ENCODE measurements at regions not wholly inside any gene's neighbourhood (a gene's known extent, or its start where the extent isn't known, plus 50 kb on each side); places are given as distances from the start of the nearest gene placed in this dataset.

DNA sequence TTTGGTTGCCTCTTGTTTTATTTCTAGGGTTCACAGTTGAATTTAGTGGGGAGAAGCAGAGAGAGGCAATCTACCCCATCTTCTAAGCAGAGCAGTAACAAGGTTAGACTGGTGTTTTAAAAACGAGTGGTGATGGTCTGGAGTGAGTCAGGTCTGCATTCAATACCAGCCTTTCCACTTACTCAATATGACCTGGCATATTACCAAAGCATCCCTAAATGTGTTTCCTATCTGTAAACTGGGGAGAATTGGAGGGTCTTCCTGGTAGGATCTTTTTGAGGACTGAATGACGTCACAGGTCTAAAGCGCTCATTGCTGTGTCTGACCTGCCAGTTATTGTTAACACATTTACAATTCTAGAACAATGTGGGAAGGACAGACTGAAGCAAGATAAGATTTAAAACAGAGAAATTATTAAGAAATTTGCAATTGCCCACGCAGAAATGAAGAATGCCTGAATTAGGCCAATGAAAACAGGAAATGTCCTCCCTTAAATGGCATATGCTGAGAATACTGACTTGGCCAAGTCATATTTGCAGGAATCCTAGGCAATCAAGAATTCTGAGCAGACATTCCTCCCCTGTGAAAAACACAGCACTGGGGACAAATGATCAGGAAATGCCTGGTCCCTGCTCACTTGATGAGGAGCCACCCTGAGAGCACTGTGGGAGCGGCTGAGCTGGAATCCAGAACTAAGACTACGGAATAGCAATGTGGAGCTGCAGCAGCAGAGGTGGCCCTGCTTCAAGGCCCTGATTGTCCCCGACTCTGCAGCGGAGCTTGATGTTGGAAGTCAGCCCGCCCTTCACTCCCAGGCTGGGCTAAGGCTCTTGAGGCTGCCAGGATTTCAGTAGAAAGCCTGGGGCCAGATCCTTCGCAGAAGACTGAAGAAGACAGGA lies 184.5 kb upstream of the CXCL12 start:
- DNase-seq (ENCODE audit: low read depth in 6 of 9, low spot score in 9 of 9) = no peak
- WGBS = 92% methylated on average over 10 of the region's 10 CpGs
- Histone ChIP-seq H3K4me1 (ENCODE audit: control insufficient read depth in 2 of 2, insufficient read depth in 2 of 2, low read length in 2 of 2) (no peaks in the 10 kb centered on the region), H3K27ac (ENCODE audit: low read depth in 1 of 2, low read length in 1 of 2) (no peak overlapping the region), H3K27me3 (ENCODE audit: control insufficient read depth in 2 of 2, insufficient read depth in 1 of 2, low read length in 1 of 2) (no peaks in the 10 kb centered on the region), H3K36me3 (ENCODE audit: control insufficient read depth in 2 of 2, insufficient read depth in 2 of 2, low read length in 1 of 2) (no peaks in the 10 kb centered on the region), H3K9me3 (ENCODE audit: control insufficient read depth in 2 of 2, insufficient read depth in 1 of 2, low read length in 1 of 2) (no peaks in the 10 kb centered on the region), H3K4me3 (ENCODE audit: low read length in 2 of 2) (no peak overlapping the region)

DNA sequence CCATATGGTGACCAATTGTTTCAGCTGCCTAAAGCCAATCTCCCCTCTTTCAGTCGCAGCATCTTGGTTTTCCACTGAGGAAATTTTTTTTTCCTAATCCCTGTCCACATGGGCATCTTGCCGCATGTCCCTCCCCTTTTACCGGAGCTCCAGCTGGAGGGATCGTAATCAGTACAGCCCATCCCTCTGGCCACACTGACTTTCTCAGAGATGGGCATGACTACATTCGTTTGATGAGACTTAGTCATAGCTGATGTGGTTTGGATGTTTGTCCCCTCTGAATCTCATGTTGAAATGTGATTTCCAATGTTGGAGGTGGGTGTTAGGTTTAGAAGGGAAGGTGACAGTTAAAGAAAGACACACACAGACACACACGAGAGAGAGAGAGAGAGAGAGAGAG lies 186.8 kb upstream of the CXCL12 start:
- Histone ChIP-seq H3K36me3 (ENCODE audit: control insufficient read depth in 2 of 2, insufficient read depth in 2 of 2, low read length in 1 of 2) (no peaks in the 10 kb centered on the region), H3K27me3 (ENCODE audit: control insufficient read depth in 2 of 2, insufficient read depth in 1 of 2, low read length in 1 of 2) (no peaks in the 10 kb centered on the region), H3K27ac (ENCODE audit: low read depth in 1 of 2, low read length in 1 of 2) (no peak overlapping the region), H3K4me1 (ENCODE audit: control insufficient read depth in 2 of 2, insufficient read depth in 2 of 2, low read length in 2 of 2) (no peaks in the 10 kb centered on the region), H3K4me3 (ENCODE audit: low read length in 2 of 2) (no peak overlapping the region), H3K9me3 (ENCODE audit: control insufficient read depth in 2 of 2, insufficient read depth in 1 of 2, low read length in 1 of 2) (no peaks in the 10 kb centered on the region)
- DNase-seq (ENCODE audit: low read depth in 6 of 9, low spot score in 9 of 9) = no peak
- 93% methylated on average over 6 of the region's 6 CpGs for WGBS

DNA sequence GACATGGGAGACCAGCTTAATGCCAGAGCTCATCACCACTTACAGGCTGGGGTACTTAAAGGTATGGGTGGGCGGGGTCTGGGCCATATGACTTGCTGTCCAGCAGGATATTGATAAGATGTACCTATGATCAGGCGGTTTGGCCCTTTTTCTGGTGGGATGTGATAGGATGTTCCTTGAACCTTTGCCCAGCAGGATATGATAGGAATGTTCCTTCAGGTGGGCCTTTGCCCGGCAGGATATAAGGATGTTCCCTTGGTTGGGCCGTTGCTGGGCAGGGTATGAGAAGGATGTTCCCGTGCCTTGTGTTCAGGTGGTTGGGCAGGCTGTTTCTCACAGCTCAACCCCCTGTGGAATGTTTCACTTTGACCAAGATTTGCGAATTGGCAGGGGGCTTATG lies 187.2 kb upstream of the CXCL12 start:
- 93% methylated on average over 6 of the region's 6 CpGs for WGBS
- H3K4me3 ChIP-seq (ENCODE audit: low read length in 2 of 2) = no peak overlapping the region
- no peak for DNase-seq (ENCODE audit: low read depth in 6 of 9, low spot score in 9 of 9)
- no peaks in the 10 kb centered on the region for H3K4me1 ChIP-seq (ENCODE audit: control insufficient read depth in 2 of 2, insufficient read depth in 2 of 2, low read length in 2 of 2)
- no peaks in the 10 kb centered on the region for H3K27me3 ChIP-seq (ENCODE audit: control insufficient read depth in 2 of 2, insufficient read depth in 1 of 2, low read length in 1 of 2)
- H3K27ac ChIP-seq (ENCODE audit: low read depth in 1 of 2, low read length in 1 of 2) = no peak overlapping the region
- no peaks in the 10 kb centered on the region for H3K9me3 ChIP-seq (ENCODE audit: control insufficient read depth in 2 of 2, insufficient read depth in 1 of 2, low read length in 1 of 2)
- no peaks in the 10 kb centered on the region for H3K36me3 ChIP-seq (ENCODE audit: control insufficient read depth in 2 of 2, insufficient read depth in 2 of 2, low read length in 1 of 2)

DNA sequence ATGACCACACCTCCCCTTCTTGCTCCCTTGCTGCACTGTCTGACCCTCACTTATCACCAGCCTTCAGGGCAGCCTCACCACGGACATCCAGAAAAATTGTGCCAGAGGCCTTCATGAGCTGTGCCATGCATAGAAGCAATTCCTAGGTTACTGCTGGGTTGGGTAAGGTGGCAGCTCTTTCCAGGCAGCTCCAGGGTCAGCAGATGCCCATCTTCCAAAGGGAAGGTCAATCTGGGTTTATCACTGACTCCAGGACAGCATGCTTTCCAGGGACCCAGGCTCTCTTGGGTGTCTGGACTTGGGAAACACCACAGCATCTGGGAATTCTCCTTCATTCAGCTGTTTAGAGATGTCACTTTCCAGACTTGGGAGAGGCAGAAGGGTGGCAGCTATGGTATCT lies 188.9 kb upstream of the CXCL12 start:
- Histone ChIP-seq H3K27ac (ENCODE audit: low read depth in 1 of 2, low read length in 1 of 2) (no peak overlapping the region), H3K4me1 (ENCODE audit: control insufficient read depth in 2 of 2, insufficient read depth in 2 of 2, low read length in 2 of 2) (no peaks in the 10 kb centered on the region), H3K9me3 (ENCODE audit: control insufficient read depth in 2 of 2, insufficient read depth in 1 of 2, low read length in 1 of 2) (no peaks in the 10 kb centered on the region), H3K36me3 (ENCODE audit: control insufficient read depth in 2 of 2, insufficient read depth in 2 of 2, low read length in 1 of 2) (no peaks in the 10 kb centered on the region), H3K27me3 (ENCODE audit: control insufficient read depth in 2 of 2, insufficient read depth in 1 of 2, low read length in 1 of 2) (no peaks in the 10 kb centered on the region), H3K4me3 (ENCODE audit: low read length in 2 of 2) (no peak overlapping the region)
- DNase-seq (ENCODE audit: low read depth in 6 of 9, low spot score in 9 of 9) = no peak
- 91% methylated on average over 1 of the region's 1 CpG for WGBS

DNA sequence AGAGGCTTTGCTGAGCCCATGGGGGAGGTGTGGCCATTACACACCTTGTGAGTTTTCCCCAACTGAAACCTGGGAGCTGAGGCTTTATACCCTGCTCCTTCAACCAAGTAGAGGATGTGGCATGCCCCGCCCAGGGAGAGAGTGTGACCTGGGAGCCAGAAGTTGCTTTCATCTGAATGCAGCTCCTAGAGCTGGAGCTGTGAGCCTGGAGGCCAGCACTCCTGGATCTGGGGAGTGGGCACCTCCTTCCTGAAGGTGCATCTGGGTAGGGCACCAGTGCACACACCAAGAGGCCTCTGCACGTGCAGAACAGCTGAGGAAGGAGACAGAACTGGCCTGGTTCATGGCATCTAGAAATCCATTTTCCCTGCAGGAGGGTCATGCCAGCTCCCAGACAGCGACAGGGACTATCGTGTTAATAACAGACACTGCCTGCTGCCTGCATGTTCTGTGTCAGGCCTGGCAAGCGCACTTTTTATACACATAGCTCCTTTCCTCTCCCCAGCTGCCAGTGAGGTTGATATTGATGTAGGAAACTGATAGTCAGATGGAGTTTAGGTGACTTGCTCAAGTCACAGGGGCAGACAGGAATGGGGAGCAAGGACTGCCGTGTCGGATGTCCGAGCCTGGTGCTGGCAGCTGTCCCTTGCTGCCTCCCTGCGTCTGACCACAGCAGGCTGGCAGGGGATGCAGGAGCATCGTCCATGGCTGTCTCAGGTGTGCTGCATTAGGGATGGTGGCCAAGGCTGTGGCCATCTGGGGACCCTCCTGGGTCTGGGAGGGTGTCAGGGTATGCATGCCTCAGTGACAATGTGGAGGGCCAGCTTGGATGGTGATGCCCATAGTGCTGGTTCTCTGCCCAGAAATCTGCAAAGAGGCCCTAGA lies 189.9 kb upstream of the CXCL12 start:
- Histone ChIP-seq H3K27ac (ENCODE audit: low read depth in 1 of 2, low read length in 1 of 2) (no peak overlapping the region), H3K27me3 (ENCODE audit: control insufficient read depth in 2 of 2, insufficient read depth in 1 of 2, low read length in 1 of 2) (no peaks in the 10 kb centered on the region), H3K4me3 (ENCODE audit: low read length in 2 of 2) (no peak overlapping the region), H3K9me3 (ENCODE audit: control insufficient read depth in 2 of 2, insufficient read depth in 1 of 2, low read length in 1 of 2) (no peaks in the 10 kb centered on the region), H3K36me3 (ENCODE audit: control insufficient read depth in 2 of 2, insufficient read depth in 2 of 2, low read length in 1 of 2) (no peaks in the 10 kb centered on the region), H3K4me1 (ENCODE audit: control insufficient read depth in 2 of 2, insufficient read depth in 2 of 2, low read length in 2 of 2) (no peaks in the 10 kb centered on the region)
- no peak for DNase-seq (ENCODE audit: low read depth in 6 of 9, low spot score in 9 of 9)
- 94% methylated on average over 10 of the region's 10 CpGs for WGBS

DNA sequence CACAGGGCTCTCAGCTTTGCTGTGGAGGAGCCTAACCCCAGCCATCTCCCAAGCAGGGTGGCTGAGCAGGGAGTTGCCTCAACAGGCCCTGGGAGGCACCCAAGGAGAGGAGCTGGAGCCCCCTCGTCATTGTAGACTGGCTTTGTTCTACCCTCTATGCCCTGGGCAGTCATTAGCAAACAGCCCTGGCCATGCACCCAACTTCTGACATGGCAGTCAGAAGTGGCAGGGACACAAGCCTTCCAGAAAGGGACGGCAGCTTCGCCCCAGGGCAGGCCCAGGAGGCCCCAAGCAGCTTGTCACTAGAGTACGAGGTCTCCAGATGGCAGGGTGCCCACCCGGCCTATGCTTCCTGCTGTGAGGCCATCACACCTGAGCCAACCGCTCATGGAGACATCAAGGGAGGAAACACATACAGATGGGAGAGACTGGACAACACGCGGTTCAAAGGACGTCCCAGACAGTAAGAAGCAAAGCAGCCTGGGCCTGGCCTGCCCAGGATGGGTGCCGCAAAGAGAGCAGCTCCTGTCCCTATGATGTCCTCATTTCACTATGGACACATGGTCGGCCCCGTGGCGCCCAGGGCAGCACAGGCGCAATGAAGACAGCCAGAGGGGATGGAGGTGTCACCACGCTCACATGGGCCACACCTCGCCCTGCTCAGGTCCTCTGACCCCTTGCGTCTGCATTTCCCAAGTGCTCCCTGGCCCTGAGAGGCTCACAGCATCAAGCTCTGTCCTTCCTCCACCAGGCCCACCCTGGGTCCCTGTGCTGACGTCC lies 190.9 kb upstream of the CXCL12 start:
- 95% methylated on average over 18 of the region's 18 CpGs for WGBS
- Histone ChIP-seq H3K4me3 (ENCODE audit: low read length in 2 of 2) (no peak overlapping the region), H3K27me3 (ENCODE audit: control insufficient read depth in 2 of 2, insufficient read depth in 1 of 2, low read length in 1 of 2) (no peaks in the 10 kb centered on the region), H3K9me3 (ENCODE audit: control insufficient read depth in 2 of 2, insufficient read depth in 1 of 2, low read length in 1 of 2) (no peaks in the 10 kb centered on the region), H3K27ac (ENCODE audit: low read depth in 1 of 2, low read length in 1 of 2) (no peak overlapping the region), H3K4me1 (ENCODE audit: control insufficient read depth in 2 of 2, insufficient read depth in 2 of 2, low read length in 2 of 2) (no peaks in the 10 kb centered on the region), H3K36me3 (ENCODE audit: control insufficient read depth in 2 of 2, insufficient read depth in 2 of 2, low read length in 1 of 2) (no peaks in the 10 kb centered on the region)
- DNase-seq (ENCODE audit: low read depth in 6 of 9, low spot score in 9 of 9) = no peak

DNA sequence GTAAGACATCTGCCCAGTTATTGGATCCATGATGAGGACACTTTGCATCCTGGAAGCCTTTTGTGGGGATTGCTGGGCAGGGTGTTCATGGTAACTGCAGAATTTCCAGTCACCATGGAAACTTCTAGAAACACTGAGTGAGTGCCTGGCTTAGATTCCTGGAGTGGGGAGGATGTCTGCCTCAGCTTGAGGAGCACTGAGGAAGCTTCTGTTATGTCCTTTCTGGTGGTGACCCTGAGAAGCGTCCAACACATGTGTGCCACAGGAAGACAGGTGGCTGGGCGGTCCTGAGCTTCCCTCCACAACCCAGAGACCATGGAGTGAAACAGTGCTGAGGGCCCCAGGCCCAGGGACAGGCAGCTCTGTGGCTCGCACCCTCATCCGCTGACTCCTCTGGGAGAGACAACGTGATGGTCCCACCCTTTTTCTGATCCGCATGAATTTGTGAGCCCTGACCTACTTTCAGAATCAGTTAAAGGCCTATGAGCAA lies 191.8 kb upstream of the CXCL12 start:
- 94% methylated on average over 6 of the region's 6 CpGs for WGBS
- no peak for DNase-seq (ENCODE audit: low read depth in 6 of 9, low spot score in 9 of 9)
- H3K27ac ChIP-seq (ENCODE audit: low read depth in 1 of 2, low read length in 1 of 2) = no peak overlapping the region

DNA sequence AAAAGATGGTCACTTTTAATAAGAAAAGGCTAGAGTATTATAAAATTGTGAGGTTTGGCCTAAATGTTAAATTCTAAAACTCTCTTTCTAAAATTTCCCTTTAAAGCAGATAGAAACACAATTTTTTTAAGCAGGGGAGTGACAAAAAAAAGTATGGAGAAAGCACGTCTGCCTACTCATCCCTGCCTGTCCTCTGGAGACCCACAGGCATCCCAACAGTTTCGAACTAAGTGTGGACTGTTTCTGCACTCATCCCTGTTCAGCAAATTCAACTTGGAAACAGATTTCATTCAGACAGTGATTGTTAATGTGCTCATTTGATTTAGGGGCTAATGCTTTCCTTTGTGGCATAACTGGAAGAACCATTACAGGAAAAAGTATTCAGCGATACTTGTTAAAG lies 192.6 kb upstream of the CXCL12 start:
- no peaks in the 10 kb centered on the region for H3K27me3 ChIP-seq (ENCODE audit: control insufficient read depth in 2 of 2, insufficient read depth in 1 of 2, low read length in 1 of 2)
- H3K36me3 ChIP-seq (ENCODE audit: control insufficient read depth in 2 of 2, insufficient read depth in 2 of 2, low read length in 1 of 2) = no peaks in the 10 kb centered on the region
- no peaks in the 10 kb centered on the region for H3K4me1 ChIP-seq (ENCODE audit: control insufficient read depth in 2 of 2, insufficient read depth in 2 of 2, low read length in 2 of 2)
- WGBS = 93% methylated on average over 3 of the region's 3 CpGs
- no peak for DNase-seq (ENCODE audit: low read depth in 6 of 9, low spot score in 9 of 9)
- no peaks in the 10 kb centered on the region for H3K9me3 ChIP-seq (ENCODE audit: control insufficient read depth in 2 of 2, insufficient read depth in 1 of 2, low read length in 1 of 2)
- no peak overlapping the region for H3K4me3 ChIP-seq (ENCODE audit: low read length in 2 of 2)
- no peak overlapping the region for H3K27ac ChIP-seq (ENCODE audit: low read depth in 1 of 2, low read length in 1 of 2)

More for the DNA sequence above, 191.8 kb upstream of the CXCL12 start:
- no peak overlapping the region for H3K4me3 ChIP-seq (ENCODE audit: low read length in 2 of 2)
- H3K9me3 ChIP-seq (ENCODE audit: control insufficient read depth in 2 of 2, insufficient read depth in 1 of 2, low read length in 1 of 2) = no peaks in the 10 kb centered on the region
- H3K27me3 ChIP-seq (ENCODE audit: control insufficient read depth in 2 of 2, insufficient read depth in 1 of 2, low read length in 1 of 2) = no peaks in the 10 kb centered on the region
- H3K36me3 ChIP-seq (ENCODE audit: control insufficient read depth in 2 of 2, insufficient read depth in 2 of 2, low read length in 1 of 2) = no peaks in the 10 kb centered on the region
- H3K4me1 ChIP-seq (ENCODE audit: control insufficient read depth in 2 of 2, insufficient read depth in 2 of 2, low read length in 2 of 2) = no peaks in the 10 kb centered on the region

Measured in thymus (tissue), 11 donors.